Keratinocyte (primary cell): ENCODE measurements at regions not wholly inside any gene's neighbourhood (a gene's known extent, or its start where the extent isn't known, plus 50 kb on each side); places are given as distances from the start of the nearest gene placed in this dataset.

Experiments used
- EZH2 ChIP-seq: IDR thresholded peaks from one replicate; pipeline ENCODE4 v1.6.1; 2012; ENCODE audit warnings: inconsistent platforms, mild to moderate bottlenecking, low read length, moderate library complexity
- TF ChIP-seq, protein P1 (sequence below), 3 experiments: IDR thresholded peaks in 1 of 3; conservative IDR thresholded peaks in 1 of 3; optimal IDR thresholded peaks in 1 of 3; 2 replicates in 2 of 3; 3 replicates in 1 of 3; pipeline versions ENCODE3 to v1.5.1; 2011; ENCODE audit warnings: low read length in 3 of 3, mild to moderate bottlenecking in 3 of 3, moderate library complexity in 2 of 3, control low read depth in 1 of 3, inconsistent platforms in 1 of 3; ENCODE audit not compliant: insufficient read depth in 2 of 3; ENCODE audit errors: extremely low read depth in 1 of 3

DNA sequence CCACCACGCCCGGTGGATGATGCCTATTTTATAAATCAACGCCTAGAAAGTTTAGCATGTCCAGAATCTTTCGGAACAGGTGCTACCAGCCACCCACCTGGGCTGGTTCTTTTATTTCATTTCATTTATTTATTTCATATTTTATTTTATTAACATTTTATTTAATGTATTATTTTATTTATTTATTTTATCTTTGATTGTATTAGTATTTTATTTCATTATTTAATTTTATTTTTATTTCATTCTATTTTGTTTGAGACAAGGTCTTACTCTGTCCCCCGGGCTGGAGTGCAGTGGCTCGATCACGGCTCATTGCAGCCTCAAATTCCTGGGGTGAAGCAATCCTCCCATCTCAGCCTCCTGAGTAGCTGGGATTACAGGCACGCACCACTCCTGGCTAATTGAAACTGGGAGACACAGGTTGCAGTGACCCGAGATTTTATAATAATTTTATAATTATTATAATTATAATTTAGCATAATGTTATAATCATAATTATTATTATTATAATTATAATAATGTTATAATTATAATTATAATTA is 187.2 kb downstream of the SHOX start:
- TF ChIP-seq, protein P1, sequence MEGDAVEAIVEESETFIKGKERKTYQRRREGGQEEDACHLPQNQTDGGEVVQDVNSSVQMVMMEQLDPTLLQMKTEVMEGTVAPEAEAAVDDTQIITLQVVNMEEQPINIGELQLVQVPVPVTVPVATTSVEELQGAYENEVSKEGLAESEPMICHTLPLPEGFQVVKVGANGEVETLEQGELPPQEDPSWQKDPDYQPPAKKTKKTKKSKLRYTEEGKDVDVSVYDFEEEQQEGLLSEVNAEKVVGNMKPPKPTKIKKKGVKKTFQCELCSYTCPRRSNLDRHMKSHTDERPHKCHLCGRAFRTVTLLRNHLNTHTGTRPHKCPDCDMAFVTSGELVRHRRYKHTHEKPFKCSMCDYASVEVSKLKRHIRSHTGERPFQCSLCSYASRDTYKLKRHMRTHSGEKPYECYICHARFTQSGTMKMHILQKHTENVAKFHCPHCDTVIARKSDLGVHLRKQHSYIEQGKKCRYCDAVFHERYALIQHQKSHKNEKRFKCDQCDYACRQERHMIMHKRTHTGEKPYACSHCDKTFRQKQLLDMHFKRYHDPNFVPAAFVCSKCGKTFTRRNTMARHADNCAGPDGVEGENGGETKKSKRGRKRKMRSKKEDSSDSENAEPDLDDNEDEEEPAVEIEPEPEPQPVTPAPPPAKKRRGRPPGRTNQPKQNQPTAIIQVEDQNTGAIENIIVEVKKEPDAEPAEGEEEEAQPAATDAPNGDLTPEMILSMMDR (optimal IDR thresholded peaks at IDR 0.05 in 1 of 3, IDR thresholded peaks at IDR 0.05 in 1 of 3, conservative IDR thresholded peaks at IDR 0.05 in 1 of 3; ENCODE audit: extremely low read depth in 1 of 3, insufficient read depth in 2 of 3, low read length in 3 of 3) = no peak
- no peak for TF ChIP-seq EZH2
